WTC11 (cell line): ENCODE measurements at regions not wholly inside any gene's neighbourhood (a gene's known extent, or its start where the extent isn't known, plus 50 kb on each side); places are given as distances from the start of the nearest gene placed in this dataset.

ENCODE experiments used
- ATAC-seq: fragments of 200-7000 bp; cut with Tn5 transposase; 2 replicates; pipeline ENCODE4 v1.10.0; 2021; ENCODE audit warnings: mild to moderate bottlenecking, moderate library complexity
- CTCF ChIA-PET: fragments of 300-600 bp; sonication (Branson Sonifier 250); formaldehyde crosslinking; loops from one replicate; lab custom pipeline; 2021; ENCODE audit warnings: antibody characterized with exemption; lab: Charles Lee
- POLR2A ChIA-PET: fragments of 350-600 bp; sonication (Branson Sonifier 250); formaldehyde crosslinking; loops from one replicate; lab custom pipeline; 2021; ENCODE audit warnings: antibody characterized with exemption; lab: Charles Lee
- DNase-seq: peaks from one replicate; pipeline ENCODE4 v3.0.0; 2021; ENCODE audit warnings: low spot score
- H3K27ac Mint-ChIP-seq: 2 replicates; pipeline ENCODE4 v1.8.0; 2021; ENCODE audit warnings: mixed read lengths
- H3K27me3 Mint-ChIP-seq: 2 replicates; pipeline ENCODE4 v1.8.0; 2021; ENCODE audit warnings: low read depth, mild to moderate bottlenecking, moderate library complexity, mixed read lengths
- H3K36me3 Mint-ChIP-seq: 2 replicates; pipeline ENCODE4 v1.8.0; 2021; ENCODE audit warnings: mixed read lengths
- H3K4me1 Mint-ChIP-seq: 2 replicates; pipeline ENCODE4 v1.8.0; 2022; ENCODE audit warnings: mixed read lengths
- H3K4me3 Mint-ChIP-seq: 2 replicates; pipeline ENCODE4 v1.8.0; 2021; ENCODE audit warnings: mild to moderate bottlenecking, moderate library complexity, mixed read lengths
- H3K9me3 Mint-ChIP-seq: 2 replicates; pipeline ENCODE4 v1.8.0; 2021; ENCODE audit warnings: mixed read lengths
- ELF4 ChIP-seq: sonication (generic); formaldehyde crosslinking; IDR thresholded peaks from 2 replicates; pipeline ENCODE4 v1.8.1; 2022; ENCODE audit warnings: low read depth, mild to moderate bottlenecking, moderate library complexity, missing genetic modification reagents
- GRHL2 ChIP-seq: fragments of 250-450 bp; sonication (Bioruptor Pico); IDR thresholded peaks from 2 replicates; pipeline ENCODE4 v1.8.0; 2022; ENCODE audit warnings: mild to moderate bottlenecking, moderate library complexity; ENCODE audit not compliant: insufficient replicate concordance, severe bottlenecking
- IRF2 ChIP-seq: sonication (generic); formaldehyde crosslinking; IDR thresholded peaks from 2 replicates; pipeline ENCODE4 v1.8.0; 2022; ENCODE audit warnings: low read depth, missing genetic modification reagents, borderline replicate concordance
- NFE2L1 ChIP-seq: sonication (generic); formaldehyde crosslinking; IDR thresholded peaks from 2 replicates; pipeline ENCODE4 v1.8.1; 2023; ENCODE audit warnings: missing genetic modification reagents
- NR3C1 ChIP-seq: sonication (generic); formaldehyde crosslinking; conservative IDR thresholded peaks from 2 replicates; pipeline ENCODE4 v1.8.1; 2023; ENCODE audit warnings: low read depth, mild to moderate bottlenecking, missing genetic modification reagents
- PRRX2 ChIP-seq: fragments of 250-450 bp; sonication (Bioruptor Pico); IDR thresholded peaks from 2 replicates; pipeline ENCODE4 v1.8.0; 2021; ENCODE audit warnings: mild to moderate bottlenecking
- SMAD4 ChIP-seq: sonication (generic); formaldehyde crosslinking; IDR thresholded peaks from 2 replicates; pipeline ENCODE4 v1.8.0; 2022; ENCODE audit warnings: mild to moderate bottlenecking, missing genetic modification reagents
- TEAD4 ChIP-seq: sonication (generic); formaldehyde crosslinking; IDR thresholded peaks from 2 replicates; pipeline ENCODE4 v1.8.0; 2022; ENCODE audit warnings: mild to moderate bottlenecking, missing genetic modification reagents
- TF ChIP-seq, protein P1 (sequence below): fragments of 250-450 bp; sonication (Bioruptor Pico); IDR thresholded peaks from 2 replicates; pipeline ENCODE4 v1.9.0; 2021; ENCODE audit warnings: mild to moderate bottlenecking
- TF ChIP-seq, protein P2 (sequence below): fragments of 250-450 bp; sonication (Bioruptor Pico); IDR thresholded peaks from 2 replicates; pipeline ENCODE4 v1.8.0; 2021; ENCODE audit warnings: mild to moderate bottlenecking
- TF ChIP-seq, protein P3 (sequence below): sonication (generic); formaldehyde crosslinking; IDR thresholded peaks from 2 replicates; pipeline ENCODE4 v1.8.0; 2022; ENCODE audit warnings: mild to moderate bottlenecking, missing genetic modification reagents
- TF ChIP-seq, protein P4 (sequence below): sonication (generic); formaldehyde crosslinking; IDR thresholded peaks from 2 replicates; pipeline ENCODE4 v1.8.0; 2022; ENCODE audit warnings: mild to moderate bottlenecking, missing genetic modification reagents
- TF ChIP-seq, protein P5 (sequence below): sonication (generic); formaldehyde crosslinking; IDR thresholded peaks from 2 replicates; pipeline ENCODE4 v1.8.0; 2023; ENCODE audit warnings: missing genetic modification reagents
- TF ChIP-seq, protein P6 (sequence below): sonication (generic); formaldehyde crosslinking; IDR thresholded peaks from 2 replicates; pipeline ENCODE4 v1.8.1; 2023; ENCODE audit warnings: mild to moderate bottlenecking, moderate library complexity, missing genetic modification reagents
- TF ChIP-seq, protein P7 (sequence below): sonication (generic); formaldehyde crosslinking; IDR thresholded peaks from 2 replicates; pipeline ENCODE4 v1.8.0; 2023; ENCODE audit warnings: missing genetic modification reagents, mild to moderate bottlenecking, borderline replicate concordance
- TF ChIP-seq, protein P8 (sequence below): sonication (generic); formaldehyde crosslinking; IDR thresholded peaks from 2 replicates; pipeline ENCODE4 v1.8.1; 2022; ENCODE audit warnings: missing genetic modification reagents, borderline replicate concordance

DNA sequence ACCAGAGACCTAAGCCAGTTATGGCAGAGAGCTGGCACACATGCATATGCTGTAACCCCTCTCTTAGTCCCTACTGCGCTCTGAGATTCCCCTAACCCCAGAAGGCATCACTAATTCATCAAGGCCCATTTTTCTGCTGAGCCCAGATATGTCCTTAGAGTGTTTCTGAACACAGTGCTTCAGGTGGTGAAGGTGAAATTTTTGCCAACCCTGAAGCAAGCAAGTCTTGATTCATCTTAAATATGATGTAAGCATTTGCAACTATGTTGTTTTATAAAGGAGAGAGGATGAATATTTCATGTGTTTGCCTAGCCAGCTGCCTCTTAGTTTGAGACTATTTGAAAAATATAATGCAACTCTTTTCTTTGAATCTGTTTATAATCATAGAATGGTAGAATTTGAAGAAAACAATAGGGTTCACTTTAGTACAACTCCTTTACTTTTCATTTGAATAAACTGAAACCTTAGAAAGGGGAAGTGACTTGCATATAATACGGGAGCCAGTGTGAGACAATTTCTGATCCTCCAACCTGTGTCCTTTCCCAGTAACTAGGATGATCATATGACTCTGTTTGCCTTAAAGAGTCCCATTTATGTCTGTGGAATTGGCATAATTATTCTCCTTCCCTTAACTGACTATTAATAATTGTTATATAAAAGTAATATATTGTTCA lies 194.3 kb upstream of the MTNR1B start (continued):
- TF ChIP-seq, protein P1, sequence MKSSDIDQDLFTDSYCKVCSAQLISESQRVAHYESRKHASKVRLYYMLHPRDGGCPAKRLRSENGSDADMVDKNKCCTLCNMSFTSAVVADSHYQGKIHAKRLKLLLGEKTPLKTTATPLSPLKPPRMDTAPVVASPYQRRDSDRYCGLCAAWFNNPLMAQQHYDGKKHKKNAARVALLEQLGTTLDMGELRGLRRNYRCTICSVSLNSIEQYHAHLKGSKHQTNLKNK (CRISPR knock-in tag): no peak
- no peak for TF ChIP-seq ELF4 (CRISPR knock-in tag)
- no peak for TF ChIP-seq IRF2 (CRISPR knock-in tag)
- no peak for TF ChIP-seq NFE2L1 (CRISPR knock-in tag)
- TF ChIP-seq SMAD4 (CRISPR knock-in tag): no peak

DNA sequence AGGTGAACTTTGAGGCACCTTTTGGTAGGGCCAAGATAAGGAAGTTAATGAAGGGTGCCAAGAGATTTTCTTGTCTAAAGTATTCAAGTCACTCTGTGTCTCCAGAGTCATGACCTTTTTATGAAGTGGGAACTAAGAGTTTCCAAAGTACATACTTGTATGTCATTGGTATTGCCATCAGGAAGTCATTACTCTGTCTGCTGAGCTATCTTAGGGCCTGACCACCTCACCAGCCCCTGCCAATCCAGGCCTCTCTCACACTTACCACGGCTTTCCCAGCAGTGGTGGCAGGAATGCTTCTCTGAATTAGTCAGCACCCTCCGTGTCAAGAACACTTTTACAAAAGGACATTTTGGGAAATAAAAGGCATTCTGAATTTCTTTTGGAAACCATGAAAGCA lies 192.8 kb upstream of the MTNR1B start:
- CTCF ChIA-PET: no interaction called here
- Mint-ChIP-seq H3K9me3 (no peaks in the 10 kb centered on the region), H3K4me3 (no peak overlapping the region), H3K27me3 (no peaks in the 10 kb centered on the region), H3K27ac (no peak overlapping the region), H3K4me1 (peaks cover 27% of the 10 kb centered on the region), H3K36me3 (no peaks in the 10 kb centered on the region)
- POLR2A ChIA-PET: no interaction called here
- DNase-seq (no peak), ATAC-seq (no peak)
- TF ChIP-seq, protein P2, sequence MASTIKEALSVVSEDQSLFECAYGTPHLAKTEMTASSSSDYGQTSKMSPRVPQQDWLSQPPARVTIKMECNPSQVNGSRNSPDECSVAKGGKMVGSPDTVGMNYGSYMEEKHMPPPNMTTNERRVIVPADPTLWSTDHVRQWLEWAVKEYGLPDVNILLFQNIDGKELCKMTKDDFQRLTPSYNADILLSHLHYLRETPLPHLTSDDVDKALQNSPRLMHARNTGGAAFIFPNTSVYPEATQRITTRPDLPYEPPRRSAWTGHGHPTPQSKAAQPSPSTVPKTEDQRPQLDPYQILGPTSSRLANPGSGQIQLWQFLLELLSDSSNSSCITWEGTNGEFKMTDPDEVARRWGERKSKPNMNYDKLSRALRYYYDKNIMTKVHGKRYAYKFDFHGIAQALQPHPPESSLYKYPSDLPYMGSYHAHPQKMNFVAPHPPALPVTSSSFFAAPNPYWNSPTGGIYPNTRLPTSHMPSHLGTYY: no peak
- TF ChIP-seq, protein P3, sequence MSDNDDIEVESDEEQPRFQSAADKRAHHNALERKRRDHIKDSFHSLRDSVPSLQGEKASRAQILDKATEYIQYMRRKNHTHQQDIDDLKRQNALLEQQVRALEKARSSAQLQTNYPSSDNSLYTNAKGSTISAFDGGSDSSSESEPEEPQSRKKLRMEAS (CRISPR knock-in tag): no peak
- TF ChIP-seq, protein P1 (CRISPR knock-in tag): no peak
- no peak for TF ChIP-seq PRRX2 (CRISPR knock-in tag)
- TF ChIP-seq, protein P4, sequence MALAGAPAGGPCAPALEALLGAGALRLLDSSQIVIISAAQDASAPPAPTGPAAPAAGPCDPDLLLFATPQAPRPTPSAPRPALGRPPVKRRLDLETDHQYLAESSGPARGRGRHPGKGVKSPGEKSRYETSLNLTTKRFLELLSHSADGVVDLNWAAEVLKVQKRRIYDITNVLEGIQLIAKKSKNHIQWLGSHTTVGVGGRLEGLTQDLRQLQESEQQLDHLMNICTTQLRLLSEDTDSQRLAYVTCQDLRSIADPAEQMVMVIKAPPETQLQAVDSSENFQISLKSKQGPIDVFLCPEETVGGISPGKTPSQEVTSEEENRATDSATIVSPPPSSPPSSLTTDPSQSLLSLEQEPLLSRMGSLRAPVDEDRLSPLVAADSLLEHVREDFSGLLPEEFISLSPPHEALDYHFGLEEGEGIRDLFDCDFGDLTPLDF (CRISPR knock-in tag): no peak
- TF ChIP-seq SMAD4 (CRISPR knock-in tag): no peak
- no peak for TF ChIP-seq TEAD4 (CRISPR knock-in tag)

DNA sequence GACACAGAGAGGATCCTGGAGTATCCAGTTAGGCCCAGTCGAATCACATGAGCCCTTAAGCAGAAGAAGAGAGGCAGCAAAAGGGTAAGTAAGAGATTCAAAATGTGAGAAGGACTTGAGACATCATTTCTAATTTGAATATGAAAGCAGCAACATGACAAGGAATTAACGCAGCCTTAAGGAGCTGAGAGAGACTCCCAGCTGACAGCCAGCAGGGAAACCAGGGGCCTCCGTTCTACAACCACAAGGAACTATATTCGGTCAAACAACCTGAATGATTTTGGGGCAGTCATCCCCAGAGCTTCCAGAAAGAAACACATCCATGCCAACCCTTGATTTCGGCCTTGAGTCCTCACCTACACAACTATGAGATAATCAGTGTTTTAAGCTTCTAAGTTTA lies 189.7 kb upstream of the MTNR1B start:
- ChIA-PET POLR2A (no interaction called here), CTCF (interaction anchor here (0.6 to 0.8 kb wide), 2 partner anchors 446 to 846 kb away, joined by 3 read pairs; no protein-coding TSS in a partner anchor)
- no peaks in the 10 kb centered on the region for H3K9me3 Mint-ChIP-seq
- H3K36me3 Mint-ChIP-seq: 0 out of 2 replicates have a peak, but pooled peaks cover 1% of the 10 kb centered on the region
- H3K4me3 Mint-ChIP-seq: no peak overlapping the region
- H3K27me3 Mint-ChIP-seq: no peaks in the 10 kb centered on the region
- H3K4me1 Mint-ChIP-seq: peaks cover 31% of the 10 kb centered on the region
- peak overlapping the region; percentile 43; the same call in 1 of the 2 replicates for H3K27ac Mint-ChIP-seq
- TF ChIP-seq, protein P5, sequence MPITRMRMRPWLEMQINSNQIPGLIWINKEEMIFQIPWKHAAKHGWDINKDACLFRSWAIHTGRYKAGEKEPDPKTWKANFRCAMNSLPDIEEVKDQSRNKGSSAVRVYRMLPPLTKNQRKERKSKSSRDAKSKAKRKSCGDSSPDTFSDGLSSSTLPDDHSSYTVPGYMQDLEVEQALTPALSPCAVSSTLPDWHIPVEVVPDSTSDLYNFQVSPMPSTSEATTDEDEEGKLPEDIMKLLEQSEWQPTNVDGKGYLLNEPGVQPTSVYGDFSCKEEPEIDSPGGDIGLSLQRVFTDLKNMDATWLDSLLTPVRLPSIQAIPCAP: no peak
- TF ChIP-seq, protein P6, sequence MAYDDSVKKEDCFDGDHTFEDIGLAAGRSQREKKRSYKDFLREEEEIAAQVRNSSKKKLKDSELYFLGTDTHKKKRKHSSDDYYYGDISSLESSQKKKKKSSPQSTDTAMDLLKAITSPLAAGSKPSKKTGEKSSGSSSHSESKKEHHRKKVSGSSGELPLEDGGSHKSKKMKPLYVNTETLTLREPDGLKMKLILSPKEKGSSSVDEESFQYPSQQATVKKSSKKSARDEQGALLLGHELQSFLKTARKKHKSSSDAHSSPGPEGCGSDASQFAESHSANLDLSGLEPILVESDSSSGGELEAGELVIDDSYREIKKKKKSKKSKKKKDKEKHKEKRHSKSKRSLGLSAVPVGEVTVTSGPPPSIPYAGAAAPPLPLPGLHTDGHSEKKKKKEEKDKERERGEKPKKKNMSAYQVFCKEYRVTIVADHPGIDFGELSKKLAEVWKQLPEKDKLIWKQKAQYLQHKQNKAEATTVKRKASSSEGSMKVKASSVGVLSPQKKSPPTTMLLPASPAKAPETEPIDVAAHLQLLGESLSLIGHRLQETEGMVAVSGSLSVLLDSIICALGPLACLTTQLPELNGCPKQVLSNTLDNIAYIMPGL (CRISPR knock-in tag): no peak
- DNase-seq (no peak), ATAC-seq (peak; percentile 56)

DNA sequence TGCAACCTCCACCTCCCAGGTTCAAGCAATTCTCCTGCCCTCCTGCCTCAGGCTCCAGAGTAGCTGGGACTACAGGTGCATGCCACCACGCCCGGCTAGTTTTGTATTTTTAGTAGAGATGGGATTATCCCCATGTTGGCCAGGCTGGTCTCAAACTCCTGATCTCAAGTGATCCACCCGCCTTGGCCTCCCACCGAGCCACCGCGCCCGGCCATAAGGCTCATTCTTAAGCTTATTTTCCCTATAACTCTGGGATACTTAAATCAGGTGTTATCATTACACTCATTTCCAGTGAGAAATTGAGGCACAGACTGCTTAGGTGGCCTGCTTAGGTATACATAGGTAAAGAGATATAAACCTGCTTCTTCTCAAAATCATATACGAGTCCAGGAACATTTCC lies 188.3 kb upstream of the MTNR1B start:
- Mint-ChIP-seq H3K27me3 (no peaks in the 10 kb centered on the region), H3K4me1 (peaks cover 35% of the 10 kb centered on the region), H3K4me3 (no peak overlapping the region), H3K27ac (no peak overlapping the region), H3K36me3 (0 out of 2 replicates have a peak, but pooled peaks cover 2% of the 10 kb centered on the region), H3K9me3 (no peaks in the 10 kb centered on the region)
- ChIA-PET CTCF (no interaction called here), POLR2A (no interaction called here)
- DNase-seq (no peak), ATAC-seq (no peak)
- TF ChIP-seq GRHL2 (CRISPR knock-in tag) (no peak), NR3C1 (no peak)
- TF ChIP-seq, protein P7, sequence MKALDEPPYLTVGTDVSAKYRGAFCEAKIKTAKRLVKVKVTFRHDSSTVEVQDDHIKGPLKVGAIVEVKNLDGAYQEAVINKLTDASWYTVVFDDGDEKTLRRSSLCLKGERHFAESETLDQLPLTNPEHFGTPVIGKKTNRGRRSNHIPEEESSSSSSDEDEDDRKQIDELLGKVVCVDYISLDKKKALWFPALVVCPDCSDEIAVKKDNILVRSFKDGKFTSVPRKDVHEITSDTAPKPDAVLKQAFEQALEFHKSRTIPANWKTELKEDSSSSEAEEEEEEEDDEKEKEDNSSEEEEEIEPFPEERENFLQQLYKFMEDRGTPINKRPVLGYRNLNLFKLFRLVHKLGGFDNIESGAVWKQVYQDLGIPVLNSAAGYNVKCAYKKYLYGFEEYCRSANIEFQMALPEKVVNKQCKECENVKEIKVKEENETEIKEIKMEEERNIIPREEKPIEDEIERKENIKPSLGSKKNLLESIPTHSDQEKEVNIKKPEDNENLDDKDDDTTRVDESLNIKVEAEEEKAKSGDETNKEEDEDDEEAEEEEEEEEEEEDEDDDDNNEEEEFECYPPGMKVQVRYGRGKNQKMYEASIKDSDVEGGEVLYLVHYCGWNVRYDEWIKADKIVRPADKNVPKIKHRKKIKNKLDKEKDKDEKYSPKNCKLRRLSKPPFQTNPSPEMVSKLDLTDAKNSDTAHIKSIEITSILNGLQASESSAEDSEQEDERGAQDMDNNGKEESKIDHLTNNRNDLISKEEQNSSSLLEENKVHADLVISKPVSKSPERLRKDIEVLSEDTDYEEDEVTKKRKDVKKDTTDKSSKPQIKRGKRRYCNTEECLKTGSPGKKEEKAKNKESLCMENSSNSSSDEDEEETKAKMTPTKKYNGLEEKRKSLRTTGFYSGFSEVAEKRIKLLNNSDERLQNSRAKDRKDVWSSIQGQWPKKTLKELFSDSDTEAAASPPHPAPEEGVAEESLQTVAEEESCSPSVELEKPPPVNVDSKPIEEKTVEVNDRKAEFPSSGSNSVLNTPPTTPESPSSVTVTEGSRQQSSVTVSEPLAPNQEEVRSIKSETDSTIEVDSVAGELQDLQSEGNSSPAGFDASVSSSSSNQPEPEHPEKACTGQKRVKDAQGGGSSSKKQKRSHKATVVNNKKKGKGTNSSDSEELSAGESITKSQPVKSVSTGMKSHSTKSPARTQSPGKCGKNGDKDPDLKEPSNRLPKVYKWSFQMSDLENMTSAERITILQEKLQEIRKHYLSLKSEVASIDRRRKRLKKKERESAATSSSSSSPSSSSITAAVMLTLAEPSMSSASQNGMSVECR (CRISPR knock-in tag): no peak
- TF ChIP-seq, protein P8, sequence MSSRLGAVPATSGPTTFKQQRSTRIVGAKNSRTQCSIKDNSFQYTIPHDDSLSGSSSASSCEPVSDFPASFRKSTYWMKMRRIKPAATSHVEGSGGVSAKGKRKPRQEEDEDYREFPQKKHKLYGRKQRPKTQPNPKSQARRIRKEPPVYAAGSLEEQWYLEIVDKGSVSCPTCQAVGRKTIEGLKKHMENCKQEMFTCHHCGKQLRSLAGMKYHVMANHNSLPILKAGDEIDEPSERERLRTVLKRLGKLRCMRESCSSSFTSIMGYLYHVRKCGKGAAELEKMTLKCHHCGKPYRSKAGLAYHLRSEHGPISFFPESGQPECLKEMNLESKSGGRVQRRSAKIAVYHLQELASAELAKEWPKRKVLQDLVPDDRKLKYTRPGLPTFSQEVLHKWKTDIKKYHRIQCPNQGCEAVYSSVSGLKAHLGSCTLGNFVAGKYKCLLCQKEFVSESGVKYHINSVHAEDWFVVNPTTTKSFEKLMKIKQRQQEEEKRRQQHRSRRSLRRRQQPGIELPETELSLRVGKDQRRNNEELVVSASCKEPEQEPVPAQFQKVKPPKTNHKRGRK (CRISPR knock-in tag): no peak
